ENCODE measurements at regions not wholly inside any gene's neighbourhood (a gene's known extent, or its start where the extent isn't known, plus 50 kb on each side); places are given as distances from the start of the nearest gene placed in this dataset.
"Not testable (repeated sequence)": the region's sequence is repeated elsewhere in the genome, so short reads cannot be mapped to it uniquely, and the experiment has no call there.

- peak in 1 of 3 experiments; percentile 27 for DNase-seq
Observed at GRCh38 chr11:98234698-98235097, 786.1 kb upstream of the CNTN5 start.

GRCh38 chr11:98243897-98244296, 776.9 kb upstream of the CNTN5 start:
- no peak for DNase-seq

- DNase-seq, result no peak
Observed at GRCh38 chr11:98260983-98261382, 759.8 kb upstream of the CNTN5 start.

- peak in 2 of 3 experiments; percentile 2 to 54 for DNase-seq
Observed at GRCh38 chr11:98277251-98277912, 743.4 kb upstream of the CNTN5 start.

GRCh38 chr11:98289617-98290263, 731.0 kb upstream of the CNTN5 start:
- no peak for DNase-seq

- DNase-seq, result no peak
Observed at GRCh38 chr11:98296091-98296880, 724.5 kb upstream of the CNTN5 start.

- no peak for DNase-seq
Observed at GRCh38 chr11:98300719-98301118, 720.0 kb upstream of the CNTN5 start.

GRCh38 chr11:98307827-98308491, 712.8 kb upstream of the CNTN5 start:
- no peak for DNase-seq

- not testable (repeated sequence) for DNase-seq
Observed at GRCh38 chr11:98330306-98330705, 690.4 kb upstream of the CNTN5 start.

- no peak for DNase-seq
Observed at GRCh38 chr11:98358551-98358950, 662.2 kb upstream of the CNTN5 start.

- DNase-seq, result no peak
Observed at GRCh38 chr11:98365190-98365589, 655.6 kb upstream of the CNTN5 start.

GRCh38 chr11:98365941-98366340, 654.8 kb upstream of the CNTN5 start:
- DNase-seq, result no peak

- no peak for DNase-seq
Observed at GRCh38 chr11:98390391-98390790, 630.4 kb upstream of the CNTN5 start.

- DNase-seq, result not testable (repeated sequence)
Observed at GRCh38 chr11:98394500-98394899, 626.2 kb upstream of the CNTN5 start.

- no peak for DNase-seq
Observed at GRCh38 chr11:98398508-98398907, 622.2 kb upstream of the CNTN5 start.

- peak in 2 of 3 experiments; percentile 4 to 31 for DNase-seq
Observed at GRCh38 chr11:98409069-98409468, 611.7 kb upstream of the CNTN5 start.

- peak in 1 of 3 experiments; percentile 9 for DNase-seq
Observed at GRCh38 chr11:98411777-98412176, 609.0 kb upstream of the CNTN5 start.

- no peak for DNase-seq
Observed at GRCh38 chr11:98417256-98417755, 603.4 kb upstream of the CNTN5 start.

- DNase-seq, result no peak
Observed at GRCh38 chr11:98423933-98424332, 596.8 kb upstream of the CNTN5 start.

GRCh38 chr11:98424773-98425172, 596.0 kb upstream of the CNTN5 start:
- not testable (repeated sequence) for DNase-seq

- no peak for DNase-seq
Observed at GRCh38 chr11:98431463-98432359, 589.0 kb upstream of the CNTN5 start.

- DNase-seq, result no peak
Observed at GRCh38 chr11:98434296-98434695, 586.5 kb upstream of the CNTN5 start.
